NOMO-1 treated with DMSO at 0.1 percent for 48 hours (cell line): ENCODE measurements at regions not wholly inside any gene's neighbourhood (a gene's known extent, or its start where the extent isn't known, plus 50 kb on each side); places are given as distances from the start of the nearest gene placed in this dataset.

Source experiments
- DNase-seq: peaks from one replicate; lab custom pipeline; 2025; ENCODE audit not compliant: unreplicated experiment; lab: John Stamatoyannopoulos, UW

DNA sequence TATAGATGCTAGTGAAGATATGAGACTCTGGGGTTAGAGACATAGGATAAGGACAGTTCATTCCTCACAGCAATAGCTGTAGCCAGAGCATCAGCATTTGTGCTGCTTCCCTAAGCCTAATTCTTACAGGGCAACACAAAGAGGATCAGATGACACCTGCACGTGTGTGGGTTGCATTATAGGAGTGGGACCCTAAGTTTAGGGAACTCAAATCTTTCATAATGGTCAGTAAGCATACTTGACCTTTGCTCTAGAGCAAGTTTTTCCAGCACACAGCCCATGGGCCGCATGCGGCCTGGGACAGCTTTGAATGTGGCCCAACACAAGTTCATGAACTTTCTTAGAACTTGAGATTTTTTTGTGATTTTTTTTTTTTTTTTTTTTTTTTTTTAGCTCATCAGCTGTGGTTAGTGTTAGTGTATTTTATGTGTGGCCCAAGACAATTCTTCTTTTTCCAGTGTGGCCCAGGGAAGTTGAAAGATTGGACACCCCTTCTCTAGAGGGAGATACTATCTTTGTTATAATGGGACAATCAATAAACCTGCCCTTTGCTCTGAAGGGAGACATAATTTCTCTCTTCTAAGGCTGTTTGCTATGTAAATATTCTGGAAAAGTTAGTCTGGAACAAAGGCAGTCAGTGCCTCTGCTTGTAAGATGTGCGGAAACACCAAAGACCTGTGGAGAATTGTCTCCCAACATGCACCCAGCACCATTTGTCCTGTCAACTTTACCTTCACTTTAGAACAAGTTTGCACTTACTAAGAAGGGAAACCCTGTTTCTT, 650.2 kb downstream of the ZNF674 start:
- no peak for DNase-seq

DNA sequence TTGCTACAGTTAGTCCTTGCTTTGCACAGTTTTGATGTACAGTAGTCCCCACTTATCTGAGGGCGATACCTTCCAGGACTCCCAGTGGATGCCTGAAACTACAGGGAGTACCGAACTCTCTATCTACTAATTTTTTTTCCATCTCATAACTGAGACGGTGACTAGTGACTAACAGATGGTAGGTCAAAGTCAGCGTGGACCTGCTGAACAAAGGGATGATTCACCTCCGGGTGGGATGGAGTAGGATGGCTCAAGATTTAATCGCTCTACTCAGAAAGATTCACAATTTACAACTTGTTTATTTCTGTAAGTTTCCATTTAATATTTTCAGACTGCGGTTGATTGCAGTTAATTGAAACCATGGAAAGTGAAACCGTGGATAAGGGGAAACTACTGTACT, 655.8 kb downstream of the ZNF674 start:
- DNase-seq, result no peak

DNA sequence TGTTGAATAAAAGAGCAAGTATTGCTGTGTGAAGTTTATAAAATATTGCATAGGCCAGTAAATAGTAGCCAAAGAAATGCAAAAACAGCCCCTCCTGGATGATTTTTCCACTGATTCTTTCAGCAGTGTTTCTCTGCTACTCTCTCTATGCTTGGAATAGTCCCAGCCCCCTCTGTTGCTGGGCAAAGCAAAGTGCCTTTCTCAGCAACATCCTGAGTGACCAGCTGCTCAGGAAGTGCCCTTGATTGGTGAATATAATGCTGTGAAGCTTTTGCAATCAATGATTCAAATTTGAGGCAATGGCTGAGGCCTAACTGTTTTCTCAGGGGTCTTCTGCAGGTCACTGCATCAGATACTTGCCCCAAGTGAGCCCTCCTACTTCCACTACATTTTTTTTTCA, 656.7 kb downstream of the ZNF674 start:
- DNase-seq, result no peak

DNA sequence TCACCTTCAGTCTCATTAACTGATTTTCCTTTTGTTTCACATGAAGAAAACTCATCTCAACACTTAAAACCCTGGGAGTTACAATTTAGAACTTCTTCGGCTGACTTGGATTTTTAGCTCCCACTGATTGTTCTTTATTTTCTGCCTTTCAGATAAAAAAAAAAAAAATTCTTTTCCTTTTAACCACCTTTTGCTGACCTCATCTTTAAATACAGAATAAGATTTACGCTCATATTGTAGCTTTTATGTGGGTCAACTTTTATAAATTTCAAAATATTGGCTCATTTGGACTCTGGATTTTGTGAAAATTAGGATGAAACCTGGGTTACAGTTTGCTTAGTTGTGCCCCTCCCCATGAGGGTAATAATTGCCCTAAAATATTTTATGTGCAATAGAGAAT, 659.3 kb downstream of the ZNF674 start:
- no peak for DNase-seq

DNA sequence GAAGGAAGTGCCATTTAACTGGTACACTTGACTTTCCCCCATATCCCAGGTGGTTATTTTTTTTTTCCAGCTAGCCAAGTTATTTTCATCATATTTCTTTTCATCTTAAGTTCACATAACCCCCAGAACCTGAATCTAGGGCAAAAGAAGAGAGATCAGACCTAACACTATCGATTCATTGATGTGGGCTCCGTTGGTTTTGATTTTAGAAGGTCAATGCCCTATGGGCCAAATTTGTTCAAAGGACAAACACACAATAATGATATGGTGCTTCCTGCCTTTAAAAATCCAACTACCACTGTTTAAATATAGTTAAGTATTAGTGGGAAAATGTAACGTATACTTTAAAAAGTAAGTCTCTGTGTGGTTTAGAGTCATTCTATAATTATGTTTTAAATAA, 665.7 kb downstream of the ZNF674 start:
- no peak for DNase-seq

DNA sequence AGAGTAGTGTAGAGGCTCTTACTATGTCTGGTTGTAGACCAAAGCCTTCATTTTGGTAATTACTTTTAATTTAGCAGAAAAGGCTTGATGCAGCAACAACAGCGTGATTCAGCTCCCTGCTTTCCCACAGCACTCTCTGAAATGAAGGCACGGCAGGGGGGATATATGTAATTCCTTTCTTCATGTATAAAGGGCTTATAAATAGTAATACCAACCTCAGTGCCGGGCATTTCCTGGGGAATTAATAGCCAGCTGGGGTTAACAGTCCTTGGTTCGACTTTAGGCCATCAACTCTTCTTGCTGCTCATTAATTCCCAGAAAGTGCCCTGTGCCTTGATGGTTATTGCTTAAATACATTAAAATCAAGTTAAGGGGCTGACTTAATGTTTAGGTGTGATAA, 669.0 kb downstream of the ZNF674 start:
- no peak for DNase-seq

DNA sequence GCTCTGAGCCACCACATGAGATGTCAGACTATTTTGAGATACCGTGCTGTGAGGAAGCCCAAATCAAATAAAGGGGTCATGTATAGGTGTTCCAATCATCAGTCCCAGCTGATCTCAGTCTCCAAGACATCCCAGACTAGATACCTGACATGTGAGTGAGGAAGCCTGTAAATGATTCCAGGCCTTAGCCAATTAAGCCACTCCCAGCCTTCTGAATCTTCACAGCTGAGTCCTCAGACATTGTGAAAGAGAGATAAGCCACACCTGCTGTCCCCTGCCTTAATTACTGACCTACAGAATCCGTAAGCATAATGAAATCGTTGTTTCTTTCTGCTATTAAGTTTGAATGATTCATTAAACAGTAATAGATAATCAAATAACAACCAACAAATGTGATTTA, 671.4 kb downstream of the ZNF674 start:
- no peak for DNase-seq

DNA sequence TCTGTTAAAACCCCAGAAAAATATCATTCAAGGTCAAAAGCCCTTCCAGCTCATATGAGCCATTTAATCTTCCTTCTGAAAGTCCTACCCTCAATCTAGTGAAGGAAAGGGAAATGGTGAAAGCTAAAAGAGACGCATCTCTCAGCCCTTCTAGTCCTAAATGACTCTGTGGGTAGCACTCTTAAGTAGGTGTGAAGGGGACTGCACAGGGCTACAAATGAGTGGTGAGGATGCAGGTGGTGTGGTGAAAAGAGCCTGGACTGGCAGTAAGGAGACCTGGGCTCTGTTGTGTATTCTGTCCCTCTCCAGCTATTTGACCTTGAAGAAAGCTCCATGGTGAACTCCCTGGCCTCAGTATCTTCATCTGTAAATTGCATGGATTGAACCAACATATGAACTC, 671.8 kb upstream of the DIPK2B start:
- DNase-seq, result no peak

DNA sequence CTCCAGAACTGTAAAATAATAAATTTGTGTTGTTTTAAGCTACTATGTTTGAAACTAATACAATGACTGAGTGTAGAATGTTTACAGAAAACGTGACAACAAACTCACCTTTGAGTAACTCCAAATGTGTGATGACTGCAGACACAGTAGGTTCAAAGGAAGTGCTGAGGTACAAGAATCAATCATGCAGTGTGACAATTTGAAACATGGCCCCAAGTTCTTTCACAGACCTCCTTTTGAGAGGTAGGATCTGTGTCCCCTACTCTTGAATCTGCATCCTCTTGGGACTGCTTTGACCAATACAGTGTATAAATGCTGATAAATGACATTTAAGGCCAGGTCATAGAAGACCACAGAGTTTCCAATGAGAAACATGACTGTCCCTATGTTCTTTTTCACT, 667.7 kb upstream of the DIPK2B start:
- no peak for DNase-seq

DNA sequence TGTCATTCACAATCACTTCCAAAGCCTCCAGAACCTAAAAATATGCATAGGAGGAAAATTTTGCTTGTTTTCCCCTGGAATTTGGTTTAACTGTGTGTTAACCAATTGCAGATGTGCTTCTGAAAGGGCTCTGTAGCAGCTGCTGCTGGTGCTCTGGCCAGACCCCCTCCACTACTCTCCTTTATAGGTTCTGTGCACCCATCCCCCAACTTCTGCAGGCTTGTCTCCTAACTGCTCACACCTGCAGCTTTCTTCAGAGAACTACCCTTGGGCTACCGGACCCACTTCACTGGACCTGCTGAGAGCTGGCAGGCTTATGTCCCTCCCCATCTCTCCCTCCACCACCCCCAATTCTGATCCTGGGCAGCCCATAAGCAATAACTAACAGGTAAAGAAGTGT, 662.1 kb upstream of the DIPK2B start:
- no peak for DNase-seq

DNA sequence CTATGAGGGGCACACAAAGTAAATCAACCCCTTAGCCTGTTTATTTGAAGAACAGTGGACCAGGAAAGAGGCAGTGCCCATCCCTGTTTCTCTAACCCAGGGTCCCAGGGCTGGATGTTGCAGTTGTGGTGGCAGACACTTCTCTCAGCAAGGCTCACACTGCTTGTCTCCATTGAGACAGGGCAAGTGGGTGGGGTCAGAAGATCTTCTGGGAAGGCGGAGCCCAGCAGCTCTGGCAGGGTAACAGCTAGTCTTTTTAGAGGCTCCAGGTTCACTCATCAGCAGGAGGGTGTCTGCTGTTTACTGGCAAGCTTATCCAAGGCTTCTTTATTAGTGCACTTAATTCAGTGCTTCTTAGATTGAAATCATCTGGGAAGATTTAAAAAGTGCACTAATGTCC, 659.8 kb upstream of the DIPK2B start:
- no peak for DNase-seq

DNA sequence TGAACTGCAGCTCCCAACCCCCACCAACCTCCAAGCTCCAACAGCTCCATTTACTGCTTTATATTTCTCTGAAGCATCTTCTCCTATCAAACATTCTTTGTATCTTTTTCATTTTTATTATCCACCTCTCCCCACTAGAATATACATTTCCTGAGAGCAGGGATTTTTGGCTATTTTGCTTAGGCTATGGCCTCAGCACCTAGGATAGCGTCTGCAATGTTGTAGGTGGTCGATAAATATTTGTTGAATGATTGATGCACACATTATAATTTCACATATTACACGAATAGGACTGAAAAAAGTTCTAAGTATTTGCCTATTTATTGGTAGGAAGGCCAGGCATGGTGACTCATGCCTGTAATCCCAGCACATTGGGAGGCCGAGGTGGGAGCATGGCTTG, 658.7 kb upstream of the DIPK2B start:
- no peak for DNase-seq

DNA sequence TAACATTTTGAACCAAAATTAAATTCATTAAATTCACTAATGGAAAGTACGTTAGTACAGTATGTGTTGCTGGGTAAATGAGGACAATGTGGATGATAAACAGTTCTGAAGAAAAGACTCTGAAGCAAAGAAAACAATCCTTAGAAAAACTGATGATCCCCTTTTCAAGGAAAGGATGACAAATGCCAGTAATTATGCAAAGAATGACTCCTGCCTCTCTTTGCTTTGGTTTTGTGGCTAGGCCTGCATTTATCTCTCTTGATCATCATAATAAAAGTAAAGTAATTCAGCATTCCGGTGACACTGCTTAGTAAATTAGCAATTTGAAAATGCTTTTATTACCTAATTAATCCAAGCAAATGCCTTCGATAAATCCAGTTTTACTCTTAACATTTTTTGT, 652.2 kb upstream of the DIPK2B start:
- no peak for DNase-seq

DNA sequence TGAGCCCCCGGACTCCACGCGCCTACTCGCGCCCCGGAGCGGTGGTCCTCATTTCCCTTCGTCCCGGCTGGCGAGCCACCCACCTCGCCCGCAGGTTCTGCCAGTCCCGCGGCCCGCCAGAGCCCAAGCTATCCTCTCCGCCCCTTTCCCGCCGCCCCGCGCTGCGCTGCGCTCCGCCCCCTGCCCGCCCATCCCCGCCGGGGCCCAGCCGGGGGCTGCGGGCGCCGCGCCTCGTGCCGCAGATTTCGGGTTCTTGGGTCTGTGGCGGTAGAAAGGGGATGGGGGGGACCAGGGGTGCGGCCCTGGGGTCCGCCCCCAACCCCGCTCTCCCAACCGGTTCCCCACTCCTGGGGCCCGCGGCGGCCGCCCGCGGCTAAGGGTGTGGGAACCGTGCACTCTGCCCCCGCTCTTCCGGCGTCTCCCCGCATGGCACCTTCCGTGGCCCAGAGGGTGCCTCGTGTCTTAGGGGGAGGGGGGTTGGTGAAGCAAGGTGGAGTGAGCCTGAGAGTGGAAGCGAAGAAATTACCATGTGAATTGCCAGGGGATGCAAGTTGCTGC, 650.8 kb upstream of the DIPK2B start:
- no peak for DNase-seq

DNA sequence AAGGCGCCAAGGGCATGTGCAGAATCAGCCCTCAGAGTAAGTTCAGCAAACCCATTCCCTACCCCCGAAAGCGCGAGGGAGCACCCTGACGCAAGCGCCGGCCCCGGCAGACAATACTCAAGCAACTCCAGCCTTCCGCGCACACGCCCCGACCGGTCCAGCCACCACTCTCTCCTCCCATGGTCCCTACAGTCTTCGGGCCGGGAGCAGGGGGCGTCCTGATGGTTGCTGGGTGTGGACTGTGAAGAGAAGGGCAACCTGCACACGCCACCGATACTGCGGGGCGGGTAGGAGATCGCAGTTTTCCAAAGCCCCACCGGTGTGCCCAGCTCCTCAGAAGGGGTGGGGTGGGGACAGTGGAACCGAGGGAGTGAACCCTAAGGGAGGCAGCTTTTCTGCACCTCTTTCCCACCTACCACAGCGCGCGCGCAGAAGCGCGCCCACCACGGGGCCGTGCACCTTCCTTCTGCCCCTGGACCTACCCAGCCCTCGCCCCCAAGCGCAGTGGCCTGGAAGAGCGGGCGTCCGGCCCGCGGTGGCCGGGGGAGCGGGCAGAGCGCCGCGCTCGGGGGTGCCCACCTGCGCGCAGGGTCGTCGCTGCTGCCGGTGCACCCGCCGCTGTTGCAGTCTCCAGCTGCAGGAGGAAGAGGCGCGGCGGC, 650.2 kb upstream of the DIPK2B start:
- no peak for DNase-seq

DNA sequence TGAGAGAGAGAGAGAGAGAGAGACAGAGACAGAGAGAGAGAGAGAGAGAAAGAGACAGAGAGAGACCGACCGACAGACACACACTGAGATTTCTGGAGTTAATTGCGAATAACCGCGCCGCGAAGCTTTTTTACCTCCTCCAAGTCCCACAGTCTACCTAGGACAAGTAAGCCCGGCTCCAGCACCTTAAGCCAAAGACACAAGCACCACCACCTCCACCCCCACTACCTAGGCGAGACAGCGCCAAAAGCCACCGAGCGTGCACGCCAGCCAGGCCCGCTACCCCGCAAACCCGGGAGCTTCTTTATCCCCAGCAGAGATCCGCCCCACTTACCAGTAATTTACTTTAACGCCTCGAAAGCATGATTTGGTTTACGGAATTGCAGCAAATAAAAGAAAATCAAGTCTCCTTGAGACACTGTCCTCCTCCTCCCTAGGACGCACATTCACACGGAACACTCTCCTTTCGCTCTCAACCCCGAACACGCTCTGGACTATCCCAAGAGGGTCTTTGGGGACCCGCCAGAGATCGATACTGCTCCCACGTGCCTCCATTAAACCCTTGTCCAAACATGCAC, 649.6 kb upstream of the DIPK2B start:
- DNase-seq, result no peak

DNA sequence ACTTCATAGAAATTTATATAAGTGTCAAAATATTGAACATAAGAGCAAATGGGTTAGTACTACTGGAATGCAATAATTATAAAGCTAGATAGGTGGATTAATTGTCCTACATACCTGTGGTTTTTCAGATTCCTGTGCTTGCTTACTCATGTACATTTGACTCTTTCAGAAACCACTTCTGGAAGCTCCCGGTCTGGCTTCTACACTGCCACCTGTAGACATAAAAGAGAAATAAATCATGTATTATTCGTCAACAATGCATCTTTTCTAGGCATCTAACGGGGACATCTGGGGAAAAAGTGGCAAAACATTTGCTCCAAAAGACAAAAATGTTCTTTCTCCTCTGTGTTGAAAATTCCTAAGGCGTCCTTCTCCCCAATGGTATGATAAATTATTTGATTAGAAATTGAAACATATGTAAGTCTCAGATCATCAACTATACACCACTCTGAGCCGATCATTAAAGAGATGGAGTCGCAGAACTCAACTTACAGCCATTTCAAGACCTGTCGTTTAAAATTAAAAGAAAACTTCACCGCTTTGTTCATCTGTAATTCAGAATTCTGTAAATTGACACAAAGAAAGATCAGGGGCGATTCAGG, 648.7 kb upstream of the DIPK2B start:
- DNase-seq, result no peak

DNA sequence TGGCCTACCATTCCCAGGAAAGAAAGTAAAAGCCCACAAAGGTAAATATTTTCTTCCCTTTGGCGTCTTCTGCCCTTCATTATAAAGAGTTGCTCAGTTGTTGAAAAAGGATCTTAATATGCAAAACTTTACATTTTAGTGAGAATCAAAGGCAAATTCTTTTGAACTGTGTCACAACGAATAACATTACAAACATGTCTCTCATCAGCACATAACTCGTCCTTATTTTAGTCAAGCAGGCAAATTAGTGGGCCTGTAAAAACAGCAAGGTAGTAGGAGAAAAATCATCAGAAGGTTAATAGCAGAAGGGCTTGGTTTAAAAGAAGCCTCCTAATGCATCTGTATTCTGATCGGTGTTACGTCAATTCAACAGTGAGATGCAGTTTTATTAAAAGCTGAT, 647.3 kb upstream of the DIPK2B start:
- DNase-seq, result no peak

DNA sequence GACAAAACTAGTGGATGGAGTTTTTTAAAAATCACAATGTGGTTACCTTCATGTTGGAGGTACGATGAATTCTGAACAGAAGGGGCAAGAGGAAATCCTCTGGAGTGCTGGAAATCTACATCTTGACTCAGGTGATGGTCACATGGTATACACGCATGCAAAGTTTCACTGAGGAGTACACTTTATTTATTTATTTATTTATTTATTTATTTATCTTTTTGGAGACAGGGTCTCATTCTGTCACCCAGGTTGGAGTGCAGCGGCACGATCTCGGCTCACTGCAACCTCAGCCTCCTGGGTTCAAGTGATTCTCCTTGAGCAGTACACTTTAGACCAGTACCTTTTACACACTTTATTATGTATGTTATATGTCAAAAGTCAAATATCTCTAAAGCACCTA, 645.7 kb upstream of the DIPK2B start:
- DNase-seq, result no peak

DNA sequence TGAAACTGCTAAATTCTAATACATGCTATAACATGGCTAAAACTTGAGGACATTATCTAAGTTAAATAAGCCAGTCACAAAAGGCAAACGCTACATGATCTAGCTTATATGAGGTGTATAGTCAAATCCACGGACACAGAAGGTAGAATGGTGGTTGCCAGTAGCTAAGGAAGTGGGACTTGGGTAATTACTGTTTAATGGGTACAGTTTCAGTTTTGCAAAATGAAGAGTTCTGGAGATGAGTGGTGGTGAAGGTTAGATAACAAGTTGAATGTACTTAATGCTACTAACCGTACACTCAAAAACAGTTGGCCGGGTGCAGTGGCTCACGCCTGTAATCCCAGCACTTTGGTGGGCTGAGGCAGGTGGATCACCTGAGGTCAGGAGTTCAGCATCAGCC, 644.5 kb upstream of the DIPK2B start:
- DNase-seq, result no peak

DNA sequence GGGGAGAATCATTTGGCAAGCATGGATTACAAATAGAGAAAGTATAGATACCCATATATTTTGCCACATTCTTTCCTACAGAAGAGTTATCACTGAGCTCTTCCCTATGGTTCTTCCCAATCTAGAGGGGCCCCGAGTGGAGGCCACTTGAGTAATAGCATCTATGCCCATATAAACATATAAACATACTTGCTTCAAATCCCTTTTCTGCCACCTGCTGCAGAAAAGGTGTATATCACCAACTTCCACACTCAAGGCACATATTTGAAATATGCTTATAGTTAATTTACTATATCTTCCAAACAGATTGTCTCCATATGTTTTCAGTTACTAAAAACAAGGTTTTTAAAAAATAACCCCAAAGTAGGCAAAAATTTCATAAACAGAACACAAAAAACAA, 642.8 kb upstream of the DIPK2B start:
- DNase-seq, result no peak

DNA sequence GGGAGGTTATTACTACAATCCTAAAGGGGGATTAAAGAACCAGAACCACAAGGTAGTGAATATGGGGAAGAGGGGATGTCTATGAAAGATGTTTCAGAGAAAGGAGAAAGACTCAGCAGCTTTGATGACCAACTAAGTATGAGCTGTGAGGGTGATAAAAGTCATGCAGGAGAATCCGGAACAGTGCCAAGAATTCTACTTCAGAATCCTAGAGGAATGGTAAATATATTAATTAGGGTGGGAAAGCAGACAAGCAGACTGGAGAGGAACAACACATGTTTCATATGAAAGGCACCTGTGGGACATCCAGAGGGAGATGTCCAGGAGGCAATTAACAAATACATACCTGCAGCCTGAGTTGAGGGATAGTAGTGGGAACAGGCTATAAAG, 642.2 kb upstream of the DIPK2B start:
- no peak for DNase-seq
